Activated T-helper 9 cell treated with anti-CD3 and anti-CD28 coated beads, Interleukin-2, amount 50 U/mL, for 16 hours (primary cell): ENCODE measurements at regions not wholly inside any gene's neighbourhood (a gene's known extent, or its start where the extent isn't known, plus 50 kb on each side); places are given as distances from the start of the nearest gene placed in this dataset.

Experiments
- DNase-seq: peaks from one replicate; pipeline ENCODE4 v3.0.0-alpha.2; 2020; ENCODE audit warnings: low read depth

GRCh38 chr12:76216585-76217472 lies 131.4 kb downstream of the BBS10 start:
- no peak for DNase-seq

GRCh38 chr12:76208129-76208528 lies 123.6 kb upstream of the NAP1L1 start:
- DNase-seq, result no peak

- no peak for DNase-seq
Observed at GRCh38 chr12:76206677-76207072, 122.2 kb upstream of the NAP1L1 start.

GRCh38 chr12:76206039-76206676 lies 121.7 kb upstream of the NAP1L1 start:
- DNase-seq, result no peak

GRCh38 chr12:76202621-76203020 lies 118.1 kb upstream of the NAP1L1 start:
- no peak for DNase-seq

GRCh38 chr12:76201758-76202157 lies 117.3 kb upstream of the NAP1L1 start:
- DNase-seq, result no peak

GRCh38 chr12:76201316-76201715 lies 116.8 kb upstream of the NAP1L1 start:
- DNase-seq, result no peak

- DNase-seq, result no peak
Observed at GRCh38 chr12:76199808-76200207, 115.3 kb upstream of the NAP1L1 start.

GRCh38 chr12:76198839-76199238 lies 114.4 kb upstream of the NAP1L1 start:
- no peak for DNase-seq

- DNase-seq, result no peak
Observed at GRCh38 chr12:76197283-76197682, 112.8 kb upstream of the NAP1L1 start.

GRCh38 chr12:76195920-76196319 lies 111.4 kb upstream of the NAP1L1 start:
- DNase-seq, result no peak

GRCh38 chr12:76194724-76195123 lies 110.2 kb upstream of the NAP1L1 start:
- no peak for DNase-seq

GRCh38 chr12:76193961-76194360 lies 109.5 kb upstream of the NAP1L1 start:
- no peak for DNase-seq

GRCh38 chr12:76192416-76192815 lies 107.9 kb upstream of the NAP1L1 start:
- no peak for DNase-seq

- no peak for DNase-seq
Observed at GRCh38 chr12:76190299-76190698, 105.8 kb upstream of the NAP1L1 start.

GRCh38 chr12:76189851-76190250 lies 105.4 kb upstream of the NAP1L1 start:
- DNase-seq, result no peak

- DNase-seq, result no peak
Observed at GRCh38 chr12:76187177-76187576, 102.7 kb upstream of the NAP1L1 start.

GRCh38 chr12:76186131-76186906 lies 101.8 kb upstream of the NAP1L1 start:
- no peak for DNase-seq

GRCh38 chr12:76183459-76184186 lies 99.1 kb upstream of the NAP1L1 start:
- peak; percentile 25 for DNase-seq

- no peak for DNase-seq
Observed at GRCh38 chr12:76180401-76181277, 96.2 kb upstream of the NAP1L1 start.

GRCh38 chr12:76178452-76178851 lies 94.0 kb upstream of the NAP1L1 start:
- no peak for DNase-seq
